ENCODE measurements at regions not wholly inside any gene's neighbourhood (a gene's known extent, or its start where the extent isn't known, plus 50 kb on each side); places are given as distances from the start of the nearest gene placed in this dataset.
"Not testable (repeated sequence)": the region's sequence is repeated elsewhere in the genome, so short reads cannot be mapped to it uniquely, and the experiment has no call there.

GRCh38 chrX:80929251-80929650 is 119.6 kb upstream of the BRWD3 start:
- Histone ChIP-seq H3F3A (ENCODE audit: low read depth) (no peaks in the 10 kb centered on the region), H3K9me3 (ENCODE audit: insufficient read depth, low read depth, low read length) (no peaks in the 10 kb centered on the region), H3K4me1 (ENCODE audit: insufficient read depth, low read length, poor library complexity, severe bottlenecking) (no peaks in the 10 kb centered on the region), H3K9ac (ENCODE audit: low read depth, low read length, poor library complexity, severe bottlenecking) (no peak overlapping the region), H2AFZ (ENCODE audit: low read length) (no peak overlapping the region), H3K9me2 (replicated peaks; ENCODE audit: low read depth, low read length) (no peaks in the 10 kb centered on the region), H3K79me2 (ENCODE audit: insufficient read depth, low read length) (no peaks in the 10 kb centered on the region), H3K4me3 (ENCODE audit: low read length, poor library complexity, severe bottlenecking) (no peak overlapping the region), H3K36me3 (ENCODE audit: insufficient read depth, low read length) (no peaks in the 10 kb centered on the region), H3K4me2 (ENCODE audit: low read depth, low read length, poor library complexity, severe bottlenecking) (no peak overlapping the region), H4K20me1 (ENCODE audit: insufficient read depth, low read length, poor library complexity, severe bottlenecking) (no peaks in the 10 kb centered on the region), H3K27me3 (ENCODE audit: insufficient read depth, low read length, poor library complexity, severe bottlenecking) (no peaks in the 10 kb centered on the region)
- TF ChIP-seq EZH2phosphoT487 (IDR thresholded peaks at IDR 0.05; ENCODE audit: borderline replicate concordance), result no peak
- TF ChIP-seq, protein P1, sequence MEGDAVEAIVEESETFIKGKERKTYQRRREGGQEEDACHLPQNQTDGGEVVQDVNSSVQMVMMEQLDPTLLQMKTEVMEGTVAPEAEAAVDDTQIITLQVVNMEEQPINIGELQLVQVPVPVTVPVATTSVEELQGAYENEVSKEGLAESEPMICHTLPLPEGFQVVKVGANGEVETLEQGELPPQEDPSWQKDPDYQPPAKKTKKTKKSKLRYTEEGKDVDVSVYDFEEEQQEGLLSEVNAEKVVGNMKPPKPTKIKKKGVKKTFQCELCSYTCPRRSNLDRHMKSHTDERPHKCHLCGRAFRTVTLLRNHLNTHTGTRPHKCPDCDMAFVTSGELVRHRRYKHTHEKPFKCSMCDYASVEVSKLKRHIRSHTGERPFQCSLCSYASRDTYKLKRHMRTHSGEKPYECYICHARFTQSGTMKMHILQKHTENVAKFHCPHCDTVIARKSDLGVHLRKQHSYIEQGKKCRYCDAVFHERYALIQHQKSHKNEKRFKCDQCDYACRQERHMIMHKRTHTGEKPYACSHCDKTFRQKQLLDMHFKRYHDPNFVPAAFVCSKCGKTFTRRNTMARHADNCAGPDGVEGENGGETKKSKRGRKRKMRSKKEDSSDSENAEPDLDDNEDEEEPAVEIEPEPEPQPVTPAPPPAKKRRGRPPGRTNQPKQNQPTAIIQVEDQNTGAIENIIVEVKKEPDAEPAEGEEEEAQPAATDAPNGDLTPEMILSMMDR (conservative IDR thresholded peaks at IDR 0.05; ENCODE audit: low read length), result no peak

DNA sequence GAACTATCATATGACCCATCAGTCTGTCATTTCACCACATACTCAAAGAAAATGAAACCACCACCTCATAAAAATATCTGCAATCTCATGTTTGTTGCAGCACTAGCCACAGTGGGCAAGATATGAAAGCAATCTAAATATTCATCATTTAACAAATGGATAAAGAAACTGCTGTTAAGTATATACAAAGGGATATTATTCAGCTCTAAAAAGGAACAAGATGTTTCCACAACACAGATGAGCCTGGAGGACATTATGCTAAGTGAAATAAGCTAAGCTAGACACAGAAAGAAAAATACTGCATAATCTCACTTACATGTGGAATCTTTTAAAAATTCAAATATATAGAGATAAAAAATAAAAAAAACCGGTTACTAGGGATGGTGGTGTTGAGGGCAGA is 108.2 kb upstream of the BRWD3 start:
- Histone ChIP-seq H3K9me3 (ENCODE audit: insufficient read depth, low read depth, low read length) (no peaks in the 10 kb centered on the region), H3F3A (ENCODE audit: low read depth) (no peaks in the 10 kb centered on the region)

GRCh38 chrX:80912351-80912750 is 102.7 kb upstream of the BRWD3 start:
- H3K79me2 ChIP-seq (ENCODE audit: insufficient read depth, low read length); H3K4me1 ChIP-seq (ENCODE audit: insufficient read depth, low read length, poor library complexity, severe bottlenecking); H3K9me2 ChIP-seq (replicated peaks; ENCODE audit: low read depth, low read length); H3K27me3 ChIP-seq (ENCODE audit: insufficient read depth, low read length, poor library complexity, severe bottlenecking); H3K9ac ChIP-seq (ENCODE audit: low read depth, low read length, poor library complexity, severe bottlenecking); H4K20me1 ChIP-seq (ENCODE audit: insufficient read depth, low read length, poor library complexity, severe bottlenecking); H3K36me3 ChIP-seq (ENCODE audit: insufficient read depth, low read length); H2AFZ ChIP-seq (ENCODE audit: low read length); H3K9me3 ChIP-seq (ENCODE audit: insufficient read depth, low read depth, low read length); H3K4me2 ChIP-seq (ENCODE audit: low read depth, low read length, poor library complexity, severe bottlenecking); H3F3A ChIP-seq (ENCODE audit: low read depth); H3K4me3 ChIP-seq (ENCODE audit: low read length, poor library complexity, severe bottlenecking): not testable (repeated sequence)

More for the DNA sequence above, 108.2 kb upstream of the BRWD3 start:
- H3K27me3 ChIP-seq (ENCODE audit: insufficient read depth, low read length, poor library complexity, severe bottlenecking), result no peaks in the 10 kb centered on the region
- H3K79me2 ChIP-seq (ENCODE audit: insufficient read depth, low read length), result no peaks in the 10 kb centered on the region
- no peak overlapping the region for H2AFZ ChIP-seq (ENCODE audit: low read length)
- no peaks in the 10 kb centered on the region for H4K20me1 ChIP-seq (ENCODE audit: insufficient read depth, low read length, poor library complexity, severe bottlenecking)
- no peak overlapping the region for H3K4me2 ChIP-seq (ENCODE audit: low read depth, low read length, poor library complexity, severe bottlenecking)
- H3K9ac ChIP-seq (ENCODE audit: low read depth, low read length, poor library complexity, severe bottlenecking), result no peak overlapping the region
- no peak for TF ChIP-seq EZH2phosphoT487 (IDR thresholded peaks at IDR 0.05; ENCODE audit: borderline replicate concordance)
- TF ChIP-seq, protein P1 (conservative IDR thresholded peaks at IDR 0.05; ENCODE audit: low read length), result no peak
- no peak overlapping the region for H3K4me3 ChIP-seq (ENCODE audit: low read length, poor library complexity, severe bottlenecking)
- no peaks in the 10 kb centered on the region for H3K9me2 ChIP-seq (replicated peaks; ENCODE audit: low read depth, low read length)
- no peaks in the 10 kb centered on the region for H3K36me3 ChIP-seq (ENCODE audit: insufficient read depth, low read length)
- H3K4me1 ChIP-seq (ENCODE audit: insufficient read depth, low read length, poor library complexity, severe bottlenecking), result no peaks in the 10 kb centered on the region

DNA sequence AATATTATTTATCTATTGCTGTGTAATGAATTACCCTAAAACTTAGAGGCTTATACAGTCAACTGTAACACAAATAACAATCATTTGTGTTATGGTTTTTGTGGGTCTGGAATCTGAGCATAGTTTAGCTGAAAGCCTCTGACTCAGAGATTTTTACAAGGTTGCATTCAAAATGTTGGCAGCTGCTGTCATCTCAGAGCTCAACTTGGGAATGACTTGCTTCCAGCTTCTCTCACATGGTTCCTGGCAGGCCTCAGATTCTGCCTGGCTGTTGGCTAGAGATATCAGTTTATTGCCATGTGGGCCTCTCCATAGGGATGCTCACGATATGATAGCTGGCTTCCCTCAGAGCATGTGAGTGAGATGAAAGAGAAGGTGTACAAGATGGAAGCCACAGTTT is 70.2 kb upstream of the BRWD3 start:
- H3K9me2 ChIP-seq (replicated peaks; ENCODE audit: low read depth, low read length), result no peaks in the 10 kb centered on the region
- no peaks in the 10 kb centered on the region for H3K9me3 ChIP-seq (ENCODE audit: insufficient read depth, low read depth, low read length)
- no peaks in the 10 kb centered on the region for H4K20me1 ChIP-seq (ENCODE audit: insufficient read depth, low read length, poor library complexity, severe bottlenecking)
- TF ChIP-seq, protein P1 (conservative IDR thresholded peaks at IDR 0.05; ENCODE audit: low read length), result no peak
- no peak for TF ChIP-seq EZH2phosphoT487 (IDR thresholded peaks at IDR 0.05; ENCODE audit: borderline replicate concordance)
- H3K79me2 ChIP-seq (ENCODE audit: insufficient read depth, low read length), result no peaks in the 10 kb centered on the region
- no peak overlapping the region for H3K4me3 ChIP-seq (ENCODE audit: low read length, poor library complexity, severe bottlenecking)
- H2AFZ ChIP-seq (ENCODE audit: low read length), result no peak overlapping the region
- H3F3A ChIP-seq (ENCODE audit: low read depth), result no peaks in the 10 kb centered on the region
- no peaks in the 10 kb centered on the region for H3K36me3 ChIP-seq (ENCODE audit: insufficient read depth, low read length)
- no peaks in the 10 kb centered on the region for H3K4me1 ChIP-seq (ENCODE audit: insufficient read depth, low read length, poor library complexity, severe bottlenecking)
- no peak overlapping the region for H3K4me2 ChIP-seq (ENCODE audit: low read depth, low read length, poor library complexity, severe bottlenecking)
- H3K9ac ChIP-seq (ENCODE audit: low read depth, low read length, poor library complexity, severe bottlenecking), result no peak overlapping the region
- H3K27me3 ChIP-seq (ENCODE audit: insufficient read depth, low read length, poor library complexity, severe bottlenecking), result no peaks in the 10 kb centered on the region

Data from Loucy (cell line).